RWPE1 (cell line): ENCODE measurements at regions not wholly inside any gene's neighbourhood (a gene's known extent, or its start where the extent isn't known, plus 50 kb on each side); places are given as distances from the start of the nearest gene placed in this dataset.

Experiments
- CTCF ChIA-PET: fragments of 350-600 bp; sonication (Branson Sonifier 250); formaldehyde crosslinking; extraction: SDS; loops from one replicate; lab custom pipeline; 2021; lab: Yijun Ruan, JAX
- POLR2A ChIA-PET: fragments of 400-600 bp; formaldehyde crosslinking; extraction: SDS; loops from one replicate; lab custom pipeline; 2020; ENCODE audit warnings: antibody characterized with exemption; ENCODE audit not compliant: low non-redundant PET; lab: Yijun Ruan, JAX
- DNase-seq: peaks from one replicate; pipeline ENCODE4 v3.0.0; 2012; ENCODE audit warnings: low spot score
- H3K27ac ChIP-seq: fragments of 450-650 bp; 2 replicates; pipeline ENCODE4 v1.5.1; 2017
- TF ChIP-seq, protein P1 (sequence below): fragments of 450-650 bp; conservative IDR thresholded peaks from 2 replicates; pipeline ENCODE4 v1.5.1; 2017; ENCODE audit warnings: low read depth, mild to moderate bottlenecking

- ChIA-PET CTCF (no interaction called here), POLR2A (no interaction called here)
- TF ChIP-seq, protein P1, sequence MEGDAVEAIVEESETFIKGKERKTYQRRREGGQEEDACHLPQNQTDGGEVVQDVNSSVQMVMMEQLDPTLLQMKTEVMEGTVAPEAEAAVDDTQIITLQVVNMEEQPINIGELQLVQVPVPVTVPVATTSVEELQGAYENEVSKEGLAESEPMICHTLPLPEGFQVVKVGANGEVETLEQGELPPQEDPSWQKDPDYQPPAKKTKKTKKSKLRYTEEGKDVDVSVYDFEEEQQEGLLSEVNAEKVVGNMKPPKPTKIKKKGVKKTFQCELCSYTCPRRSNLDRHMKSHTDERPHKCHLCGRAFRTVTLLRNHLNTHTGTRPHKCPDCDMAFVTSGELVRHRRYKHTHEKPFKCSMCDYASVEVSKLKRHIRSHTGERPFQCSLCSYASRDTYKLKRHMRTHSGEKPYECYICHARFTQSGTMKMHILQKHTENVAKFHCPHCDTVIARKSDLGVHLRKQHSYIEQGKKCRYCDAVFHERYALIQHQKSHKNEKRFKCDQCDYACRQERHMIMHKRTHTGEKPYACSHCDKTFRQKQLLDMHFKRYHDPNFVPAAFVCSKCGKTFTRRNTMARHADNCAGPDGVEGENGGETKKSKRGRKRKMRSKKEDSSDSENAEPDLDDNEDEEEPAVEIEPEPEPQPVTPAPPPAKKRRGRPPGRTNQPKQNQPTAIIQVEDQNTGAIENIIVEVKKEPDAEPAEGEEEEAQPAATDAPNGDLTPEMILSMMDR, result no peak
- no peak for DNase-seq
- H3K27ac ChIP-seq, result no peak overlapping the region
Observed at GRCh38 chr17:12352127-12352526, 313.6 kb upstream of the MYOCD start.

DNA sequence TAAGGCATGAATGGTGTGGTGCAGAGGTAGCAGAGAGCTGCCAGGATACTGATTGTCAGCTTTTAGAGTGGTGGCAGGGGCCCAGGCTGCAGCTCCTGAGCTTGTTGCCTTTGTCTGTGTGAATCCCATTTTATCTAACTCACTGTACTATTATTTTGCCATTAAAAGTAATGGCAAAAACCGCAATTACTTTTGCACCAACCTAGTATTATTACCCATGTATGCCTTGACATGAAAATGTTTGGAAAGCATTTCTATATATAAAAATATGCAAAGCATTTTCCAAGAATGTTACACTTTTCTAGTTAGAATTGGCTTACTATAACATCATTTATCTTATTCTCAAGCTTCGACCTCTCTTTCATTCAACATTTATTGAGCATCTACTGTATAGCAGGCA is 308.1 kb upstream of the MYOCD start:
- no peak for DNase-seq
- ChIA-PET CTCF (interaction anchor here (0.6 kb wide), 2 partner anchors 11 to 74 kb away, joined by 4 read pairs; no protein-coding TSS in a partner anchor), POLR2A (no interaction called here)
- TF ChIP-seq, protein P1, result no peak
- H3K27ac ChIP-seq, result no peak overlapping the region

- H3K27ac ChIP-seq, result no peak overlapping the region
- CTCF ChIA-PET, result no interaction called here
- POLR2A ChIA-PET, result no interaction called here
- DNase-seq, result no peak
- TF ChIP-seq, protein P1, result no peak
Observed at GRCh38 chr17:12358477-12358876, 307.2 kb upstream of the MYOCD start.

DNA sequence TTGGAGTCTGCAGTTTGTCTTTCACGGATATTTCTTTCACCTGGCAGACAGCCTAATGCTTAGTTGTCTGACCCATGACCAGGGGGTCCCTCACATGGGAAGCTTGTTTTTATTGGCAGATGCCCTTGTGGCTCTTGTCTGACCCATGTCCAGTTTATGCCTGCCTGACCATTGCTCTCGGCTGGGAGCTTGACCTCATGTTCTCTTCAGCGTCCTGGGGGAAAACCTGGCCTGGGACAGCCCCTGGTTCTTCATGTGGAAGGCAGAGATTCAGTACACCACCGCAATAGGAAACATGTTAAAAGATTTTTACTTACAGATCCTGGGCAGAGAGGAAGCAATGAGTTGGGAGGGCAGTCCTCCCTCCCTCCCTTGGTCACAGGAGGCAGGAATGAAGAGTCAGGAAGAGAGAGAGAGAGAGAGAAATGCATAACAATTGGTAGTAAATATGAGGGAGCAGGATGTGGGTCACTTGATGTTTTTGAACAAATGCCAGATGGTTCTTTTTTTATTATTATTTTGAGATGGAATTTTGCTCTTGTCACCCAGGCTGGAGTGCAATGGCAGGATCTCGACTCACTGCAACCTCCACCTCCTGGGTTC is 302.7 kb upstream of the MYOCD start:
- no peak for DNase-seq
- TF ChIP-seq, protein P1, result no peak
- H3K27ac ChIP-seq, result no peak overlapping the region
- CTCF ChIA-PET, result no interaction called here
- POLR2A ChIA-PET, result no interaction called here

GRCh38 chr17:12365805-12366204 is 299.9 kb upstream of the MYOCD start:
- TF ChIP-seq, protein P1, result no peak
- ChIA-PET POLR2A (no interaction called here), CTCF (interaction anchor here (0.6 kb wide), 1 partner anchor 77 kb away, joined by 3 read pairs; no protein-coding TSS in a partner anchor)
- no peak overlapping the region for H3K27ac ChIP-seq
- no peak for DNase-seq

- ChIA-PET POLR2A (no interaction called here), CTCF (interaction anchor here (0.8 kb wide), 1 partner anchor 11 kb away, joined by 4 read pairs; no protein-coding TSS in a partner anchor)
- DNase-seq, result no peak
- H3K27ac ChIP-seq, result no peak overlapping the region
- TF ChIP-seq, protein P1, result no peak
Observed at GRCh38 chr17:12369065-12369464, 296.6 kb upstream of the MYOCD start.
